GM12891 (cell line): ENCODE measurements at regions not wholly inside any gene's neighbourhood (a gene's known extent, or its start where the extent isn't known, plus 50 kb on each side); places are given as distances from the start of the nearest gene placed in this dataset.

ENCODE experiments used
- DNase-seq: peaks from one replicate; pipeline ENCODE4 v3.0.0; 2011; ENCODE audit warnings: low spot score; ENCODE audit not compliant: insufficient read length
- FAIRE-seq: peaks from 2 replicates; lab custom pipeline; 2011; peaks lifted over from hg19 to GRCh38; lab: Jason Lieb, UNC
- PAX5 ChIP-seq: IDR thresholded peaks from 2 replicates; pipeline ENCODE4 v1.6.1; 2011; ENCODE audit warnings: low read length, moderate library complexity, mild to moderate bottlenecking; ENCODE audit not compliant: insufficient read depth, severe bottlenecking
- POLR2A ChIP-seq: IDR thresholded peaks from 2 replicates; pipeline ENCODE4 v1.6.1; 2011; ENCODE audit warnings: low read depth, low read length, control low read depth
- POLR2AphosphoS5 ChIP-seq: IDR thresholded peaks from 2 replicates; pipeline ENCODE4 v1.6.1; 2011; ENCODE audit warnings: low read depth, low read length, control low read depth
- POU2F2 ChIP-seq: IDR thresholded peaks from 2 replicates; pipeline ENCODE4 v1.6.1; 2011; ENCODE audit warnings: low read depth, mild to moderate bottlenecking, control low read depth, low read length, moderate library complexity
- SPI1 ChIP-seq: IDR thresholded peaks from 2 replicates; pipeline ENCODE4 v1.6.1; 2011; ENCODE audit warnings: low read depth, low read length, control low read depth
- TAF1 ChIP-seq: IDR thresholded peaks from 2 replicates; pipeline ENCODE4 v1.6.1; 2011; ENCODE audit warnings: low read depth, low read length, control low read depth

GRCh38 chr3:107428051-107428858 is 51.0 kb downstream of the CCDC54 start:
- no peak for TF ChIP-seq TAF1
- no peak for TF ChIP-seq POLR2AphosphoS5
- no peak for TF ChIP-seq PAX5
- DNase-seq (no peak), FAIRE-seq (no peak)

DNA sequence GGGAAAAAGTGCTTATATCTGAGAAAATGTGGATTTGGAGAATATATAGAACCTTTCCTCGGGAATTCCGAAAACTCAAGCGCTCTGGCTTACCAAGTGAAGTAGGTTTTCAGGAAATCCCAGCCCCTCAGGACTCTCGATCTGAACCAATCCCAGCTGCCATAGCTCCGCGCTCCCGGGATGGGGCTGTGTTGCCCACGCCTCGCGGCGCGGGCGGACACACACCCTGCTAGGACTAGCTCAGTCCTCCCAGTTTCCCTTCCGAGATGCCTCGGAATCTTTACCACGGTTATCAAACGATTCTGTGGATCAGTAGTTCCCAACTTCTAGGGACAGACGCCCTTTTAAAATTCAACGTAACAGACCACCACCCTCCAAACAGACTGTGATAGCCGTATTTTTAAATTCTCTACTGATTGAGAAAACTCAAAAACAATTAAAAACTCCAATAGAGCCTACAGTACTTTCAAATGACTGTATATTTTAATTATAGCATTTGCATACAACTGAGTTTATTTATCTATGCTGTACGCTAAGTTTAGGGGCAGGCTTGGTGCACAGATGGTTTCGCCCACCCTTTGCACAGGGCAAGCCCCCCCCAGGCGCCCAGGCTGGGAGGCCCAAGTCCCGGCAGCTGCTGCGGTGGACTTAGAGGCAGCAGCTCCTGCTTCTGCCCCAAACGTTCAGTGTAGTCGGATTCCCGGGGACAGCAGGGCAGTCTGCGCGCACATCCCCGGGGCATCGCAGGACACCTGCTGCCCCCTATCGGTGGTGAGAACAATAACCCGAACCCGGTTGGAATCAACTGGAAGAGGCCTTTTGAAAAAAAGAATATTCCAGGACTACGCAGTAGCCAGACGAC is 52.3 kb downstream of the CCDC54 start:
- FAIRE-seq (peak; percentile 63), DNase-seq (peak; percentile 62)
- no peak for TF ChIP-seq POLR2A
- TF ChIP-seq TAF1, result no peak
- no peak for TF ChIP-seq PAX5
- TF ChIP-seq SPI1, result no peak
- no peak for TF ChIP-seq POLR2AphosphoS5

GRCh38 chr3:107430214-107430995 is 53.2 kb downstream of the CCDC54 start:
- TF ChIP-seq POLR2AphosphoS5, result no peak
- no peak for TF ChIP-seq POLR2A
- no peak for TF ChIP-seq TAF1
- TF ChIP-seq POU2F2, result no peak
- no peak for TF ChIP-seq PAX5
- no peak for TF ChIP-seq SPI1
- no peak for DNase-seq
- FAIRE-seq, result peak; percentile 71

- TF ChIP-seq POLR2A, result no peak
- TF ChIP-seq TAF1, result no peak
- TF ChIP-seq POU2F2, result no peak
- no peak for TF ChIP-seq POLR2AphosphoS5
- no peak for TF ChIP-seq PAX5
- no peak for TF ChIP-seq SPI1
- FAIRE-seq (no peak), DNase-seq (peak; percentile 12)
Observed at GRCh38 chr3:107430996-107431245, 53.7 kb downstream of the CCDC54 start.

GRCh38 chr3:107431246-107432012 is 54.2 kb downstream of the CCDC54 start:
- no peak for TF ChIP-seq POLR2A
- TF ChIP-seq POLR2AphosphoS5, result no peak
- TF ChIP-seq SPI1, result no peak
- TF ChIP-seq TAF1, result no peak
- no peak for TF ChIP-seq PAX5
- TF ChIP-seq POU2F2, result no peak
- no peak for FAIRE-seq
- DNase-seq, result peak; percentile 37

DNA sequence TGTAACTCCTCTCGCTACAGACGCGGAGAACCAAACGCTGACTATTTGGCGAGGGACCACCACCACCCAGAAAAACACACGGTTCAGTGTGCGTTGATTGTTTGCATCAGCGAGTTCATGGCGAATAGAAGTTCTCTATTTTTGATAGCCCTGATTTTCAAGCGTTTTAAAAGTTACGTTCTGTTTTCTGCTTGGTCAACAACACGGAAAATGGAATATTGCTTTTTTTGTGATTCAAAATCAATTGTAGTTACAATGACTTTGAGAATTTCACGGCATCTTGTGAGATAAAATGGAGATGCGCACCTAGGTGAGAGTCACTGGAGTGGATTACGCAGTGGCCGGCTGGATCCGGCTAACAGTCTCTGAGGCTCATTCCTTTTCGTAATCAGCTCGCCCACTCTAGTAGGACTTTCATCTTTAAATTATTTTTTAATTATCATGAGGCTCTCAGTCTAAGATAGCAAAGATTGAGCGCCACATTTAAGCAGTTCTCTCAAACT is 54.8 kb downstream of the CCDC54 start:
- DNase-seq (no peak), FAIRE-seq (peak; percentile 48)
- no peak for TF ChIP-seq TAF1
- no peak for TF ChIP-seq PAX5
- no peak for TF ChIP-seq SPI1
- no peak for TF ChIP-seq POLR2AphosphoS5
- no peak for TF ChIP-seq POLR2A
- TF ChIP-seq POU2F2, result no peak

GRCh38 chr3:107432646-107433045 is 55.4 kb downstream of the CCDC54 start:
- no peak for TF ChIP-seq POLR2AphosphoS5
- FAIRE-seq (no peak), DNase-seq (no peak)

DNA sequence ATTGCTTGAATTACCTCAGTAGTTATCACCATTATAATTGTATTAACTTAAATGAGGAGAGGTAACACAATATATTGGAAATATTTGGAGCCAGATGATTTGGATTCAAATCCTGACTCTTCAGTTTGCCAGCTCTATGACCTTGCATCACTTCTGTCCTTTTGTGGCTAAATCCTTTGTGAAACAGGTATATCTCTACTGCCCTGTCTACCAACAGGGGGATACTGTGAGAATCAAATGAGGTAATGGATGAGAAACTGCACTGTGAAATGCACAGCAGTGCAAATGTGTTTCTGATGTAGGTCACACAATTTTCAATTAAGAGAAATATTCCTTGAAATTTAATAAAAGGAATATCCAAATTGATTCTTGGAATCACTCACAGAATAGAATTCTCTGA is 58.8 kb downstream of the CCDC54 start:
- DNase-seq (no peak), FAIRE-seq (no peak)
- no peak for TF ChIP-seq PAX5
- TF ChIP-seq POLR2AphosphoS5, result no peak
- no peak for TF ChIP-seq SPI1
- TF ChIP-seq POU2F2, result no peak
- TF ChIP-seq TAF1, result no peak
- TF ChIP-seq POLR2A, result no peak

GRCh38 chr3:107438671-107439070 is 61.4 kb downstream of the CCDC54 start:
- FAIRE-seq, result no peak
- TF ChIP-seq PAX5 (no peak), POLR2AphosphoS5 (no peak), SPI1 (no peak), POLR2A (no peak), TAF1 (no peak), POU2F2 (no peak)
- no peak for DNase-seq
